ENCODE measurements at regions not wholly inside any gene's neighbourhood (a gene's known extent, or its start where the extent isn't known, plus 50 kb on each side); places are given as distances from the start of the nearest gene placed in this dataset.

- TF ChIP-seq CTCF (optimal IDR thresholded peaks at IDR 0.05 in 1 of 3, IDR thresholded peaks at IDR 0.05 in 1 of 3, conservative IDR thresholded peaks at IDR 0.05 in 1 of 3; ENCODE audit: extremely low read depth in 1 of 3, insufficient read depth in 2 of 3, low read length in 3 of 3) (no peak), EZH2 (IDR thresholded peaks at IDR 0.05; ENCODE audit: low read length) (no peak)
Observed at GRCh38 chr13:31588316-31588715, 151.0 kb upstream of the RXFP2 start.

Measured in keratinocyte (primary cell).